ENCODE measurements at regions not wholly inside any gene's neighbourhood (a gene's known extent, or its start where the extent isn't known, plus 50 kb on each side); places are given as distances from the start of the nearest gene placed in this dataset.

- H3K27me3 ChIP-seq (ENCODE audit: insufficient read depth, low read length) = no peaks in the 10 kb centered on the region
- no peaks in the 10 kb centered on the region for H3K36me3 ChIP-seq (ENCODE audit: insufficient read depth, low read length)
- H3K4me3 ChIP-seq (ENCODE audit: low read length) = no peak overlapping the region
- H3K4me1 ChIP-seq (ENCODE audit: insufficient read depth, low read length) = peaks cover 3% of the 10 kb centered on the region
- no peaks in the 10 kb centered on the region for H3K9me3 ChIP-seq (ENCODE audit: low read length)
- no peak overlapping the region for H2AFZ ChIP-seq (ENCODE audit: low read depth, low read length)
Observed at GRCh38 chr3:8204853-8205650, 296.6 kb upstream of the LMCD1 start.

- H3K9me3 ChIP-seq (ENCODE audit: low read length) = no peaks in the 10 kb centered on the region
- H3K27me3 ChIP-seq (ENCODE audit: insufficient read depth, low read length) = no peaks in the 10 kb centered on the region
- H2AFZ ChIP-seq (ENCODE audit: low read depth, low read length) = no peak overlapping the region
- H3K4me1 ChIP-seq (ENCODE audit: insufficient read depth, low read length) = peaks cover 3% of the 10 kb centered on the region
- no peaks in the 10 kb centered on the region for H3K36me3 ChIP-seq (ENCODE audit: insufficient read depth, low read length)
- H3K4me3 ChIP-seq (ENCODE audit: low read length) = no peak overlapping the region
Observed at GRCh38 chr3:8205881-8206280, 295.7 kb upstream of the LMCD1 start.

- H3K36me3 ChIP-seq (ENCODE audit: insufficient read depth, low read length) = no peaks in the 10 kb centered on the region
- H3K27me3 ChIP-seq (ENCODE audit: insufficient read depth, low read length) = no peaks in the 10 kb centered on the region
- no peaks in the 10 kb centered on the region for H3K9me3 ChIP-seq (ENCODE audit: low read length)
- H2AFZ ChIP-seq (ENCODE audit: low read depth, low read length) = no peak overlapping the region
- no peaks in the 10 kb centered on the region for H3K4me1 ChIP-seq (ENCODE audit: insufficient read depth, low read length)
- no peak overlapping the region for H3K4me3 ChIP-seq (ENCODE audit: low read length)
Observed at GRCh38 chr3:8206971-8207617, 294.5 kb upstream of the LMCD1 start.

- no peaks in the 10 kb centered on the region for H3K36me3 ChIP-seq (ENCODE audit: insufficient read depth, low read length)
- no peaks in the 10 kb centered on the region for H3K9me3 ChIP-seq (ENCODE audit: low read length)
- no peaks in the 10 kb centered on the region for H3K27me3 ChIP-seq (ENCODE audit: insufficient read depth, low read length)
- H3K4me3 ChIP-seq (ENCODE audit: low read length) = no peak overlapping the region
- no peaks in the 10 kb centered on the region for H3K4me1 ChIP-seq (ENCODE audit: insufficient read depth, low read length)
- no peak overlapping the region for H2AFZ ChIP-seq (ENCODE audit: low read depth, low read length)
Observed at GRCh38 chr3:8210882-8211341, 290.7 kb upstream of the LMCD1 start.

- no peak overlapping the region for H3K4me3 ChIP-seq (ENCODE audit: low read length)
- no peaks in the 10 kb centered on the region for H3K9me3 ChIP-seq (ENCODE audit: low read length)
- no peaks in the 10 kb centered on the region for H3K4me1 ChIP-seq (ENCODE audit: insufficient read depth, low read length)
- no peaks in the 10 kb centered on the region for H3K36me3 ChIP-seq (ENCODE audit: insufficient read depth, low read length)
- no peak overlapping the region for H2AFZ ChIP-seq (ENCODE audit: low read depth, low read length)
- no peaks in the 10 kb centered on the region for H3K27me3 ChIP-seq (ENCODE audit: insufficient read depth, low read length)
Observed at GRCh38 chr3:8212794-8213193, 288.8 kb upstream of the LMCD1 start.

GRCh38 chr3:8213286-8213685 is 288.3 kb upstream of the LMCD1 start:
- H2AFZ ChIP-seq (ENCODE audit: low read depth, low read length) = no peak overlapping the region
- H3K9me3 ChIP-seq (ENCODE audit: low read length) = no peaks in the 10 kb centered on the region
- H3K36me3 ChIP-seq (ENCODE audit: insufficient read depth, low read length) = no peaks in the 10 kb centered on the region
- no peaks in the 10 kb centered on the region for H3K27me3 ChIP-seq (ENCODE audit: insufficient read depth, low read length)
- no peaks in the 10 kb centered on the region for H3K4me1 ChIP-seq (ENCODE audit: insufficient read depth, low read length)
- no peak overlapping the region for H3K4me3 ChIP-seq (ENCODE audit: low read length)

- Histone ChIP-seq H3K9me3 (ENCODE audit: low read length) (no peaks in the 10 kb centered on the region), H3K4me3 (ENCODE audit: low read length) (no peak overlapping the region), H2AFZ (ENCODE audit: low read depth, low read length) (no peak overlapping the region), H3K36me3 (ENCODE audit: insufficient read depth, low read length) (no peaks in the 10 kb centered on the region), H3K4me1 (ENCODE audit: insufficient read depth, low read length) (no peaks in the 10 kb centered on the region), H3K27me3 (ENCODE audit: insufficient read depth, low read length) (no peaks in the 10 kb centered on the region)
Observed at GRCh38 chr3:8215821-8216220, 285.8 kb upstream of the LMCD1 start.

GRCh38 chr3:8218353-8218940 is 283.2 kb upstream of the LMCD1 start:
- Histone ChIP-seq H3K27me3 (ENCODE audit: insufficient read depth, low read length) (no peaks in the 10 kb centered on the region), H2AFZ (ENCODE audit: low read depth, low read length) (no peak overlapping the region), H3K36me3 (ENCODE audit: insufficient read depth, low read length) (no peaks in the 10 kb centered on the region), H3K4me3 (ENCODE audit: low read length) (no peak overlapping the region), H3K9me3 (ENCODE audit: low read length) (no peaks in the 10 kb centered on the region), H3K4me1 (ENCODE audit: insufficient read depth, low read length) (no peaks in the 10 kb centered on the region)

GRCh38 chr3:8220291-8220690 is 281.3 kb upstream of the LMCD1 start:
- Histone ChIP-seq H3K4me3 (ENCODE audit: low read length) (no peak overlapping the region), H3K9me3 (ENCODE audit: low read length) (no peaks in the 10 kb centered on the region), H3K36me3 (ENCODE audit: insufficient read depth, low read length) (no peaks in the 10 kb centered on the region), H2AFZ (ENCODE audit: low read depth, low read length) (no peak overlapping the region), H3K27me3 (ENCODE audit: insufficient read depth, low read length) (no peaks in the 10 kb centered on the region), H3K4me1 (ENCODE audit: insufficient read depth, low read length) (no peaks in the 10 kb centered on the region)

GRCh38 chr3:8223766-8224165 is 277.9 kb upstream of the LMCD1 start:
- H3K4me3 ChIP-seq (ENCODE audit: low read length) = no peak overlapping the region
- no peaks in the 10 kb centered on the region for H3K9me3 ChIP-seq (ENCODE audit: low read length)
- H2AFZ ChIP-seq (ENCODE audit: low read depth, low read length) = no peak overlapping the region
- no peaks in the 10 kb centered on the region for H3K27me3 ChIP-seq (ENCODE audit: insufficient read depth, low read length)
- no peaks in the 10 kb centered on the region for H3K36me3 ChIP-seq (ENCODE audit: insufficient read depth, low read length)
- no peaks in the 10 kb centered on the region for H3K4me1 ChIP-seq (ENCODE audit: insufficient read depth, low read length)

- Histone ChIP-seq H3K36me3 (ENCODE audit: insufficient read depth, low read length) (no peaks in the 10 kb centered on the region), H3K4me1 (ENCODE audit: insufficient read depth, low read length) (no peaks in the 10 kb centered on the region), H3K27me3 (ENCODE audit: insufficient read depth, low read length) (no peaks in the 10 kb centered on the region), H3K9me3 (ENCODE audit: low read length) (no peaks in the 10 kb centered on the region), H3K4me3 (ENCODE audit: low read length) (no peak overlapping the region), H2AFZ (ENCODE audit: low read depth, low read length) (no peak overlapping the region)
Observed at GRCh38 chr3:8224941-8225340, 276.7 kb upstream of the LMCD1 start.

- no peaks in the 10 kb centered on the region for H3K4me1 ChIP-seq (ENCODE audit: insufficient read depth, low read length)
- H3K27me3 ChIP-seq (ENCODE audit: insufficient read depth, low read length) = no peaks in the 10 kb centered on the region
- H3K36me3 ChIP-seq (ENCODE audit: insufficient read depth, low read length) = no peaks in the 10 kb centered on the region
- no peak overlapping the region for H2AFZ ChIP-seq (ENCODE audit: low read depth, low read length)
- no peaks in the 10 kb centered on the region for H3K9me3 ChIP-seq (ENCODE audit: low read length)
- no peak overlapping the region for H3K4me3 ChIP-seq (ENCODE audit: low read length)
Observed at GRCh38 chr3:8233938-8234337, 267.7 kb upstream of the LMCD1 start.

GRCh38 chr3:8236264-8236663 is 265.4 kb upstream of the LMCD1 start:
- Histone ChIP-seq H3K27me3 (ENCODE audit: insufficient read depth, low read length) (no peaks in the 10 kb centered on the region), H3K9me3 (ENCODE audit: low read length) (no peaks in the 10 kb centered on the region), H3K4me3 (ENCODE audit: low read length) (no peak overlapping the region)

More at GRCh38 chr3:8236264-8236663, 265.4 kb upstream of the LMCD1 start:
- Histone ChIP-seq H2AFZ (ENCODE audit: low read depth, low read length) (no peak overlapping the region), H3K36me3 (ENCODE audit: insufficient read depth, low read length) (no peaks in the 10 kb centered on the region), H3K4me1 (ENCODE audit: insufficient read depth, low read length) (no peaks in the 10 kb centered on the region)

Measured in neuron (in vitro differentiated cells).